A673 (cell line): ENCODE measurements at regions not wholly inside any gene's neighbourhood (a gene's known extent, or its start where the extent isn't known, plus 50 kb on each side); places are given as distances from the start of the nearest gene placed in this dataset.

Source experiments
- BruUV-seq: library from RNA; stranded (reverse); fragments of 400-500 nt; replicated peaks from 2 replicates; lab custom pipeline; 2021; lab: Mats Ljungman, UMichigan
- CTCF ChIA-PET: fragments of 300-600 bp; sonication (Branson Sonifier 250); formaldehyde crosslinking; loops from one replicate; lab custom pipeline; 2022; ENCODE audit warnings: antibody characterized with exemption; lab: Charles Lee
- POLR2A ChIA-PET: fragments of 300-600 bp; sonication (Branson Sonifier 250); formaldehyde crosslinking; loops from one replicate; lab custom pipeline; 2022; ENCODE audit warnings: antibody characterized with exemption; ENCODE audit not compliant: low non-redundant PET; lab: Charles Lee
- DNase-seq: peaks from one replicate; pipeline ENCODE4 v3.0.0-alpha.2; 2015; ENCODE audit warnings: low spot score
- H3K27ac ChIP-seq: fragments of 200-600 bp; sonication (generic); 2 replicates; pipeline ENCODE4 v1.5.1; 2016; ENCODE audit warnings: mixed run types, low read depth, mild to moderate bottlenecking, mixed read lengths, antibody characterized with exemption, low read length; ENCODE audit not compliant: poor library complexity, severe bottlenecking
- H3K27me3 ChIP-seq: fragments of 200-600 bp; sonication (generic); replicated peaks from 2 replicates; pipeline ENCODE4 v1.6.1; 2017; ENCODE audit warnings: mixed run types, low read depth, mild to moderate bottlenecking, mixed read lengths, antibody characterized with exemption, low read length; ENCODE audit not compliant: insufficient read depth, poor library complexity
- H3K36me3 ChIP-seq: fragments of 200-600 bp; sonication (generic); 2 replicates; pipeline ENCODE4 v1.6.1; 2016; ENCODE audit warnings: mixed run types, mild to moderate bottlenecking, mixed read lengths, antibody characterized with exemption, low read length; ENCODE audit not compliant: insufficient read depth, poor library complexity, severe bottlenecking
- H3K4me1 ChIP-seq: fragments of 200-600 bp; sonication (generic); 2 replicates; pipeline ENCODE4 v1.6.1; 2017; ENCODE audit warnings: mixed run types, mild to moderate bottlenecking, mixed read lengths, antibody characterized with exemption, low read length; ENCODE audit not compliant: insufficient read depth, poor library complexity, severe bottlenecking
- H3K4me3 ChIP-seq: fragments of 200-600 bp; sonication (generic); 2 replicates; pipeline ENCODE4 v1.5.1; 2016; ENCODE audit warnings: low read depth, mixed run types, mild to moderate bottlenecking, mixed read lengths, low read length; ENCODE audit not compliant: poor library complexity, severe bottlenecking
- H3K9me3 ChIP-seq: fragments of 200-600 bp; sonication (generic); 2 replicates; pipeline ENCODE4 v1.6.1; 2016; ENCODE audit warnings: mixed run types, low read depth, mild to moderate bottlenecking, mixed read lengths, antibody characterized with exemption, low read length; ENCODE audit not compliant: poor library complexity, severe bottlenecking
- CTCF ChIP-seq: fragments of 300-800, 200-600 bp; sonication (generic); conservative IDR thresholded peaks from 2 replicates; pipeline ENCODE4 v1.5.1; 2017; ENCODE audit warnings: low read depth, mild to moderate bottlenecking, antibody characterized with exemption, low read length, moderate library complexity, mixed read lengths
- EZH2 ChIP-seq: fragments of 200-600 bp; sonication (generic); IDR thresholded peaks from 2 replicates; pipeline ENCODE4 v1.6.1; 2017; ENCODE audit warnings: borderline replicate concordance, low read depth, mild to moderate bottlenecking, mixed read lengths, antibody characterized with exemption, low read length; ENCODE audit not compliant: poor library complexity, severe bottlenecking
- intact Hi-C: fragments of 100-400 bp; cut with micrococcal nuclease; formaldehyde crosslinking; loops from one replicate; pipeline ENCODE4 v1.10.0; 2022; ENCODE audit not compliant: unreplicated experiment

GRCh38 chr10:3980144-3980543 is 195.1 kb upstream of the KLF6 start:
- CTCF ChIA-PET, result no interaction called here
- no peaks in the 10 kb centered on the region for H3K27me3 ChIP-seq
- intact Hi-C loops, result no loop called here

GRCh38 chr10:3978761-3979160 is 193.8 kb upstream of the KLF6 start:
- Histone ChIP-seq H3K9me3 (no peaks in the 10 kb centered on the region), H3K4me3 (no peak overlapping the region), H3K4me1 (no peaks in the 10 kb centered on the region), H3K27me3 (no peaks in the 10 kb centered on the region), H3K27ac (no peak overlapping the region), H3K36me3 (no peaks in the 10 kb centered on the region)
- intact Hi-C loops, result no loop called here
- POLR2A ChIA-PET, result no interaction called here
- TF ChIP-seq EZH2, result no peak
- no peak for TF ChIP-seq CTCF
- no TSS peak for BruUV-seq
- CTCF ChIA-PET, result no interaction called here
- DNase-seq, result no peak

More at GRCh38 chr10:3980144-3980543, 195.1 kb upstream of the KLF6 start:
- Histone ChIP-seq H3K9me3 (no peaks in the 10 kb centered on the region), H3K27ac (no peak overlapping the region), H3K4me3 (no peak overlapping the region), H3K36me3 (no peaks in the 10 kb centered on the region), H3K4me1 (no peaks in the 10 kb centered on the region)
- TF ChIP-seq EZH2 (no peak), CTCF (no peak)
- DNase-seq, result no peak
- BruUV-seq, result no TSS peak
- POLR2A ChIA-PET, result no interaction called here

GRCh38 chr10:3978174-3978573 is 193.2 kb upstream of the KLF6 start:
- no peak for DNase-seq
- CTCF ChIA-PET, result no interaction called here

More at GRCh38 chr10:3978174-3978573, 193.2 kb upstream of the KLF6 start:
- Histone ChIP-seq H3K27ac (no peak overlapping the region), H3K4me1 (no peaks in the 10 kb centered on the region), H3K9me3 (no peaks in the 10 kb centered on the region), H3K4me3 (no peak overlapping the region), H3K36me3 (no peaks in the 10 kb centered on the region), H3K27me3 (no peaks in the 10 kb centered on the region)
- POLR2A ChIA-PET, result no interaction called here
- intact Hi-C loops, result no loop called here
- BruUV-seq, result no TSS peak
- TF ChIP-seq CTCF (no peak), EZH2 (no peak)
